H9 (cell line): ENCODE measurements at regions not wholly inside any gene's neighbourhood (a gene's known extent, or its start where the extent isn't known, plus 50 kb on each side); places are given as distances from the start of the nearest gene placed in this dataset.

Experiments used
- DNase-seq: peaks from one replicate; pipeline ENCODE4 v3.0.0-alpha.2; 2017
- H2AFZ ChIP-seq: one replicate; pipeline ENCODE4 v1.6.1; 2013; ENCODE audit warnings: mild to moderate bottlenecking, low read length, control low read depth, moderate library complexity
- H2AK5ac ChIP-seq: 2 replicates; pipeline ENCODE4 v1.6.1; 2013; ENCODE audit warnings: low read length, control low read depth, mixed read lengths; ENCODE audit not compliant: insufficient read length
- H2BK120ac ChIP-seq: one replicate; pipeline ENCODE4 v1.6.1; 2013; ENCODE audit warnings: low read depth, mild to moderate bottlenecking, low read length, control low read depth, inconsistent platforms; ENCODE audit not compliant: poor library complexity, severe bottlenecking
- H2BK12ac ChIP-seq: 2 replicates; pipeline ENCODE4 v1.6.1; 2013; ENCODE audit warnings: low read length, control low read depth, mixed read lengths, low read depth; ENCODE audit not compliant: insufficient read length
- H2BK15ac ChIP-seq: 2 replicates; pipeline ENCODE4 v1.6.1; 2013; ENCODE audit warnings: low read depth, low read length, control low read depth
- H2BK20ac ChIP-seq: one replicate; pipeline ENCODE4 v1.6.1; 2013; ENCODE audit warnings: low read depth, mild to moderate bottlenecking, low read length, control low read depth, inconsistent platforms; ENCODE audit not compliant: poor library complexity, severe bottlenecking
- H2BK5ac ChIP-seq: 2 replicates; pipeline ENCODE4 v1.6.1; 2013; ENCODE audit warnings: low read length, control low read depth, mixed read lengths; ENCODE audit not compliant: insufficient read length
- H3K14ac ChIP-seq: 2 replicates; pipeline ENCODE4 v1.6.1; 2013; ENCODE audit warnings: low read length, control low read depth; ENCODE audit not compliant: insufficient read depth
- H3K18ac ChIP-seq: 2 replicates; pipeline ENCODE4 v1.6.1; 2013; ENCODE audit warnings: low read depth, mild to moderate bottlenecking, mixed read lengths, low read length, control low read depth; ENCODE audit not compliant: insufficient read length
- H3K23ac ChIP-seq: 2 replicates; pipeline ENCODE4 v1.6.1; 2013; ENCODE audit warnings: low read length, control low read depth, mixed read lengths, low read depth; ENCODE audit not compliant: insufficient read length
- H3K23me2 ChIP-seq: 2 replicates; pipeline ENCODE4 v1.6.1; 2013; ENCODE audit warnings: low read depth, mild to moderate bottlenecking, mixed read lengths, low read length, control low read depth; ENCODE audit not compliant: insufficient read length, poor library complexity, severe bottlenecking
- H3K27ac ChIP-seq: 2 replicates; pipeline ENCODE4 v1.5.1; 2013; ENCODE audit warnings: low read length, control low read depth, mixed read lengths, low read depth; ENCODE audit not compliant: insufficient read length
- H3K27me3 ChIP-seq: 2 replicates; pipeline ENCODE4 v1.6.1; 2013; ENCODE audit warnings: low read length, control low read depth, inconsistent platforms; ENCODE audit not compliant: insufficient read depth
- H3K4ac ChIP-seq: 2 replicates; pipeline ENCODE4 v1.6.1; 2013; ENCODE audit warnings: low read depth, mild to moderate bottlenecking, control low read depth, inconsistent platforms, low read length, moderate library complexity
- H3K4me1 ChIP-seq: 2 replicates; pipeline ENCODE4 v1.6.1; 2013; ENCODE audit warnings: low read length, control low read depth, inconsistent platforms; ENCODE audit not compliant: insufficient read depth
- H3K4me2 ChIP-seq: 2 replicates; pipeline ENCODE4 v1.6.1; 2013; ENCODE audit warnings: low read length, control low read depth, mixed read lengths; ENCODE audit not compliant: insufficient read length, insufficient read depth
- H3K56ac ChIP-seq: 2 replicates; pipeline ENCODE4 v1.6.1; 2013; ENCODE audit warnings: low read depth, mild to moderate bottlenecking, mixed read lengths, low read length, control low read depth; ENCODE audit not compliant: insufficient read length
- H3K79me1 ChIP-seq: 2 replicates; pipeline ENCODE4 v1.6.1; 2013; ENCODE audit warnings: low read depth, mild to moderate bottlenecking, moderate library complexity, low read length, control low read depth, inconsistent platforms; ENCODE audit not compliant: insufficient read depth, poor library complexity, severe bottlenecking
- H3K79me2 ChIP-seq: 2 replicates; pipeline ENCODE4 v1.6.1; 2013; ENCODE audit warnings: low read length, control low read depth, inconsistent platforms; ENCODE audit not compliant: insufficient read depth
- H3K9ac ChIP-seq: 2 replicates; pipeline ENCODE4 v1.6.1; 2013; ENCODE audit warnings: low read length, control low read depth, mixed read lengths; ENCODE audit not compliant: insufficient read length; ENCODE audit errors: extremely low read depth
- H3K9me3 ChIP-seq: one replicate; pipeline ENCODE4 v1.6.1; 2013; ENCODE audit warnings: low read depth, low read length, inconsistent platforms; ENCODE audit not compliant: control insufficient read depth
- H3T11ph ChIP-seq: one replicate; pipeline ENCODE4 v1.6.1; 2013; ENCODE audit warnings: mild to moderate bottlenecking, low read length, control low read depth, inconsistent platforms
- H4K20me1 ChIP-seq: one replicate; pipeline ENCODE4 v1.6.1; 2013; ENCODE audit not compliant: control insufficient read depth, insufficient read length, insufficient read depth
- H4K5ac ChIP-seq: 2 replicates; pipeline ENCODE4 v1.6.1; 2013; ENCODE audit warnings: low read depth, mild to moderate bottlenecking, mixed read lengths, low read length, control low read depth; ENCODE audit not compliant: insufficient read length
- H4K8ac ChIP-seq: replicated peaks from 2 replicates; pipeline ENCODE4 v1.6.1; 2013; ENCODE audit warnings: low read length, control low read depth, mixed read lengths, low read depth; ENCODE audit not compliant: insufficient read length
- H4K91ac ChIP-seq: 2 replicates; pipeline ENCODE4 v1.6.1; 2013; ENCODE audit warnings: low read depth, mild to moderate bottlenecking, moderate library complexity, mixed read lengths, low read length, control low read depth; ENCODE audit not compliant: insufficient read length
- H3K27ac Mint-ChIP-seq, 3 experiments: 2 replicates in 2 of 3; 3 replicates in 1 of 3; pipeline ENCODE4 v1.8.0; 2020 to 2021; ENCODE audit warnings: mixed read lengths in 3 of 3, mild to moderate bottlenecking in 1 of 3, moderate library complexity in 1 of 3
- H3K27me3 Mint-ChIP-seq: 2 replicates; pipeline ENCODE4 v1.8.0; 2021; ENCODE audit warnings: low read depth, mild to moderate bottlenecking, moderate library complexity, mixed read lengths
- H3K36me3 Mint-ChIP-seq, 3 experiments: 2 replicates in 2 of 3; 3 replicates in 1 of 3; pipeline ENCODE4 v1.8.0; 2020 to 2021; ENCODE audit warnings: low read depth in 3 of 3, mixed read lengths in 3 of 3; ENCODE audit not compliant: insufficient read depth in 1 of 3
- H3K4me1 Mint-ChIP-seq, 2 experiments: 2 replicates each; pipeline ENCODE4 v1.8.0; 2020; ENCODE audit warnings: mixed read lengths in 2 of 2
- H3K4me3 Mint-ChIP-seq, 2 experiments: 2 replicates in 1 of 2; 3 replicates in 1 of 2; pipeline ENCODE4 v1.8.0; 2020 to 2021; ENCODE audit warnings: mild to moderate bottlenecking in 2 of 2, mixed read lengths in 2 of 2, moderate library complexity in 1 of 2
- H3K9me3 Mint-ChIP-seq, 2 experiments: 2 replicates in 1 of 2; 3 replicates in 1 of 2; pipeline ENCODE4 v1.8.0; 2020; ENCODE audit warnings: mild to moderate bottlenecking in 2 of 2, mixed read lengths in 2 of 2, moderate library complexity in 1 of 2
- TF ChIP-seq, protein P1 (sequence below): fragments of 200-600 bp; sonication (generic); conservative IDR thresholded peaks from 3 replicates; pipeline ENCODE4 v1.8.0; 2021; ENCODE audit warnings: antibody characterized with exemption, mild to moderate bottlenecking

DNA sequence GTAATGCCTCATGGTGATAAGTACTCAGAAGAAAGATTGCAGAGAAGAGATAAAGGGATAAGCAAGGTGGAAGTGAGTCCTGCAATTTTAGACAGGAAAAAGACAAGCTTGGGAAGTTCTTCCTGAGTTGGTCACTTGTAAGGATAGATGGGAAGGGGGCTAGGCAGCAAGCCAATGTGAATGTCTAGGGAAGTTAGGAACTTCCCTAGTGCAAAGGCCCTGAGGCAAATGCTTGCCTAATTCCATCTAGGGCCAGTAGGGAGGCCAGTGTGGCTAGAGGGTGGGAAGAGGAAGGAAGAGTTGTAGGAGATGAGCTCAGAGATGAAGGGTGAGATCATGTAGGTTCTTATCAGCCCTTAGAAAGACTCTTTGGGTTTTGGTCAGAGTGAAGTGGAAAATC, 206.6 kb downstream of the MAT2B start:
- H2AFZ ChIP-seq = no peak overlapping the region
- no peak overlapping the region for H3K4ac ChIP-seq
- no peak overlapping the region for H3K9ac ChIP-seq
- H2BK15ac ChIP-seq = no peak overlapping the region
- H4K91ac ChIP-seq = no peak overlapping the region
- Mint-ChIP-seq H3K27me3 (no peaks in the 10 kb centered on the region), H3K4me1 (no peaks in the 10 kb centered on the region), H3K27ac (no peak overlapping the region), H3K4me3 (no peak overlapping the region), H3K9me3 (no peaks in the 10 kb centered on the region; a peak in 1 of 5 replicates), H3K36me3 (no peaks in the 10 kb centered on the region)
- no peaks in the 10 kb centered on the region for H4K20me1 ChIP-seq
- no peak overlapping the region for H4K5ac ChIP-seq
- H3K4me2 ChIP-seq = no peak overlapping the region
- H3K27me3 ChIP-seq = no peaks in the 10 kb centered on the region
- H3K18ac ChIP-seq = no peak overlapping the region
- no peak overlapping the region for H3K56ac ChIP-seq
- no peak overlapping the region for H3K14ac ChIP-seq
- no peak overlapping the region for H3K23ac ChIP-seq
- no peaks in the 10 kb centered on the region for H3K4me1 ChIP-seq
- H2BK12ac ChIP-seq = no peak overlapping the region
- no peaks in the 10 kb centered on the region for H3K9me3 ChIP-seq
- H3K79me1 ChIP-seq = no peaks in the 10 kb centered on the region
- no peak overlapping the region for H2BK20ac ChIP-seq
- H3K27ac ChIP-seq = no peak overlapping the region
- H3T11ph ChIP-seq = no peak overlapping the region
- H4K8ac ChIP-seq = no peak overlapping the region
- H2BK120ac ChIP-seq = no peak overlapping the region
- H2AK5ac ChIP-seq = no peak overlapping the region
- no peak overlapping the region for H2BK5ac ChIP-seq
- no peak for DNase-seq
- no peaks in the 10 kb centered on the region for H3K23me2 ChIP-seq
- TF ChIP-seq, protein P1, sequence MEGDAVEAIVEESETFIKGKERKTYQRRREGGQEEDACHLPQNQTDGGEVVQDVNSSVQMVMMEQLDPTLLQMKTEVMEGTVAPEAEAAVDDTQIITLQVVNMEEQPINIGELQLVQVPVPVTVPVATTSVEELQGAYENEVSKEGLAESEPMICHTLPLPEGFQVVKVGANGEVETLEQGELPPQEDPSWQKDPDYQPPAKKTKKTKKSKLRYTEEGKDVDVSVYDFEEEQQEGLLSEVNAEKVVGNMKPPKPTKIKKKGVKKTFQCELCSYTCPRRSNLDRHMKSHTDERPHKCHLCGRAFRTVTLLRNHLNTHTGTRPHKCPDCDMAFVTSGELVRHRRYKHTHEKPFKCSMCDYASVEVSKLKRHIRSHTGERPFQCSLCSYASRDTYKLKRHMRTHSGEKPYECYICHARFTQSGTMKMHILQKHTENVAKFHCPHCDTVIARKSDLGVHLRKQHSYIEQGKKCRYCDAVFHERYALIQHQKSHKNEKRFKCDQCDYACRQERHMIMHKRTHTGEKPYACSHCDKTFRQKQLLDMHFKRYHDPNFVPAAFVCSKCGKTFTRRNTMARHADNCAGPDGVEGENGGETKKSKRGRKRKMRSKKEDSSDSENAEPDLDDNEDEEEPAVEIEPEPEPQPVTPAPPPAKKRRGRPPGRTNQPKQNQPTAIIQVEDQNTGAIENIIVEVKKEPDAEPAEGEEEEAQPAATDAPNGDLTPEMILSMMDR = no peak
- no peaks in the 10 kb centered on the region for H3K79me2 ChIP-seq
